Esophagus muscularis mucosa (tissue), 4 donors: ENCODE measurements at regions not wholly inside any gene's neighbourhood (a gene's known extent, or its start where the extent isn't known, plus 50 kb on each side); places are given as distances from the start of the nearest gene placed in this dataset.

Source experiments
- DNase-seq: peaks from one replicate; pipeline ENCODE4 v3.0.0-alpha.2; 2017; ENCODE audit errors: extremely low spot score
- H3K27ac ChIP-seq, 4 donors: fragments of 200-600 bp; sonication (generic); replicated peaks in 1 of 4; 1 replicate in 3 of 4; 2 replicates in 1 of 4; pipeline ENCODE4 v1.5.1; 2016 to 2019; ENCODE audit warnings: mild to moderate bottlenecking in 1 of 4
- H3K27me3 ChIP-seq, 4 donors: fragments of 200-600 bp; sonication (generic); one replicate each; pipeline versions ENCODE4 v1.5.1 to v1.6.0; 2016 to 2019
- H3K36me3 ChIP-seq, 4 donors: fragments of 200-600 bp; sonication (generic); one replicate each; pipeline ENCODE4 v1.5.1; 2016 to 2019
- H3K4me1 ChIP-seq, 4 donors: fragments of 200-600 bp; sonication (generic); one replicate each; pipeline ENCODE4 v1.5.1; 2016 to 2019
- H3K4me3 ChIP-seq, 4 donors: fragments of 200-600 bp; sonication (generic); 1 replicate in 2 of 4; 2 replicates in 2 of 4; pipeline ENCODE4 v1.5.1; 2016 to 2019; ENCODE audit warnings: mild to moderate bottlenecking in 4 of 4, moderate library complexity in 1 of 4
- H3K9me3 ChIP-seq, 4 donors: fragments of 200-600 bp; sonication (generic); 1 replicate in 3 of 4; 2 replicates in 1 of 4; pipeline ENCODE4 v1.5.1; 2016 to 2019
- CTCF ChIP-seq, 3 experiments: fragments of 200-600 bp in 2 of 3; fragments of 450-650 bp in 1 of 3; sonication (generic) in 2 of 3; IDR thresholded peaks; one replicate each; pipeline ENCODE4 v1.5.1; 2017 to 2019; ENCODE audit warnings: antibody characterized with exemption in 3 of 3, mild to moderate bottlenecking in 2 of 3, moderate library complexity in 1 of 3
- EP300 ChIP-seq: sonication (generic); formaldehyde crosslinking; IDR thresholded peaks from one replicate; pipeline ENCODE4 v1.6.1; 2017; ENCODE audit warnings: antibody characterized with exemption
- POLR2A ChIP-seq: fragments of 450-650 bp; IDR thresholded peaks from one replicate; pipeline ENCODE4 v1.6.1; 2017; ENCODE audit warnings: antibody characterized with exemption, moderate library complexity, mild to moderate bottlenecking, low read depth
- POLR2AphosphoS5 ChIP-seq, 2 donors: sonication (generic); formaldehyde crosslinking; IDR thresholded peaks; one replicate each; pipeline ENCODE4 v1.6.1; 2017; ENCODE audit warnings: antibody characterized with exemption in 2 of 2
- WGBS: methylation state at CpG from one replicate; pipeline ENCODE4 v1.1.5; 2018; 5-methylcytosine and 5-hydroxymethylcytosine counted together
- intact Hi-C: fragments of 100-400 bp; cut with DNase I; formaldehyde crosslinking; loops from one replicate; pipeline ENCODE4 v1.15.1; 2023

GRCh38 chr6:67898875-67899274 lies 736.2 kb upstream of the ADGRB3 start:
- H3K27me3 ChIP-seq: no peaks in the 10 kb centered on the region
- 85% methylated on average over 1 of the region's 1 CpG for WGBS
- no peaks in the 10 kb centered on the region for H3K9me3 ChIP-seq
- DNase-seq: no peak
- H3K27ac ChIP-seq: no peak overlapping the region
- intact Hi-C loops: no loop called here
- TF ChIP-seq POLR2A (no peak), POLR2AphosphoS5 (IDR thresholded peaks at IDR 0.05) (no peak)
- no peak overlapping the region for H3K4me3 ChIP-seq
- no peaks in the 10 kb centered on the region for H3K4me1 ChIP-seq
- no peaks in the 10 kb centered on the region for H3K36me3 ChIP-seq

DNA sequence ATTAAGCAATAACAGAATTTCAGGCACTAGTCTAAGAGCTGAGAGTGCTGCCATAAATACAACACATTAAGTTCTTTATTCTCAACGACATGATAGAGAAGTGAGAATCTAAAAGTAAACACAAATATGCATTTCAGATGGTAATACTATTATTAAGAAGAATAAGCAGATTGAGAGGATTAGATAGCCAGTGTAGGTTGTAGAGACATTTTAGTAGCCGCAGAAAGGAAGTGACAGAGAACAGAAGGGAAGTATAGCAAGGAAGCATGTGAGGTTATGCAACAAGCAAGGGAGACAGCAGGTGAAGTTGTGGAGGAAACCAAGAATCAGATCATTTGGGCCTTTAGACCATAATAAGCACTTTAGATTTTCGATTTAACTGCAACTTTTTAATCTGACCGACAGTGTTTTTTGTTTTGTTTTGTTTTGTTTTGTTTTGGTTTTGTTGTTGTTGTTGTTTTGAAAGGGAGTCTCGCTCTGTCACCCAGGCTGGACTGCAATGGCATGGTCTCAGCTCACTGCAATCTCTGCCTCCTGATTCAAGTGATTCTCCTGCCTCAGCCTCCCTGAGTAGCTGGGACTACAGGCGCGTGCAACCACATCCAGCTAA lies 737.0 kb upstream of the ADGRB3 start:
- no peaks in the 10 kb centered on the region for H3K9me3 ChIP-seq
- no peaks in the 10 kb centered on the region for H3K4me1 ChIP-seq

DNA sequence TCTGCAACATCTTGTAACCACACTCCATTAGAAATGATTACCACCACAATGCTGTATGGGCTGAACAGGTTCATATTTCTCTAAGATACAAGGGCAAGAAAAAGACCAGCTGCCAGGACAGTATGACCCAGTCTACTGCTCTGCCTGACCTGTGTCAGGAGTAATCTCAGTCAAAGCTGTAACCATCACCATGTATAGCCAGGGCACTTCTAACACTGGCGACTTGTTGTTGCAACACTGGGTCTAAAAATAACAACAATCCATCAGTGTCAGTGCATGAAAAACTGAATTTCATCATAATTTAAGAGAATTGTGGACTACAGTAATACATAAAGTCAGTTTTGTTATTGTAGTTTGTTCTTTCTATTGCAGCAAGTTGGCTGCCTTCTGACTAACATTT lies 738.6 kb upstream of the ADGRB3 start:
- 25% methylated on average over 1 of the region's 1 CpG for WGBS

More for the DNA sequence above, 737.0 kb upstream of the ADGRB3 start:
- Histone ChIP-seq H3K36me3 (no peaks in the 10 kb centered on the region), H3K27me3 (no peaks in the 10 kb centered on the region), H3K4me3 (no peak overlapping the region), H3K27ac (no peak overlapping the region)
- intact Hi-C loops: no loop called here
- 74% methylated on average over 7 of the region's 7 CpGs for WGBS
- DNase-seq: no peak
- TF ChIP-seq POLR2A (no peak), EP300 (no peak), CTCF (IDR thresholded peaks at IDR 0.05) (no peak), POLR2AphosphoS5 (IDR thresholded peaks at IDR 0.05) (no peak)

GRCh38 chr6:67889682-67889995 lies 745.4 kb upstream of the ADGRB3 start:
- H3K27ac ChIP-seq: no peak overlapping the region
- no peaks in the 10 kb centered on the region for H3K9me3 ChIP-seq
- H3K4me3 ChIP-seq: no peak overlapping the region
- no peak for DNase-seq
- TF ChIP-seq POLR2A: no peak
- no peak for TF ChIP-seq EP300
- no peak for TF ChIP-seq CTCF (IDR thresholded peaks at IDR 0.05)
- TF ChIP-seq POLR2AphosphoS5 (IDR thresholded peaks at IDR 0.05): no peak
- H3K27me3 ChIP-seq: no peaks in the 10 kb centered on the region
- 62% methylated on average over 2 of the region's 2 CpGs for WGBS
- intact Hi-C loops: no loop called here
- H3K4me1 ChIP-seq: no peaks in the 10 kb centered on the region
- H3K36me3 ChIP-seq: no peaks in the 10 kb centered on the region

More for the DNA sequence above, 738.6 kb upstream of the ADGRB3 start:
- TF ChIP-seq EP300 (no peak), CTCF (IDR thresholded peaks at IDR 0.05) (no peak), POLR2A (no peak), POLR2AphosphoS5 (IDR thresholded peaks at IDR 0.05) (no peak)
- intact Hi-C loops: no loop called here
- DNase-seq: no peak
- Histone ChIP-seq H3K36me3 (no peaks in the 10 kb centered on the region), H3K4me1 (no peaks in the 10 kb centered on the region), H3K27ac (no peak overlapping the region), H3K27me3 (no peaks in the 10 kb centered on the region), H3K9me3 (no peaks in the 10 kb centered on the region), H3K4me3 (no peak overlapping the region)

DNA sequence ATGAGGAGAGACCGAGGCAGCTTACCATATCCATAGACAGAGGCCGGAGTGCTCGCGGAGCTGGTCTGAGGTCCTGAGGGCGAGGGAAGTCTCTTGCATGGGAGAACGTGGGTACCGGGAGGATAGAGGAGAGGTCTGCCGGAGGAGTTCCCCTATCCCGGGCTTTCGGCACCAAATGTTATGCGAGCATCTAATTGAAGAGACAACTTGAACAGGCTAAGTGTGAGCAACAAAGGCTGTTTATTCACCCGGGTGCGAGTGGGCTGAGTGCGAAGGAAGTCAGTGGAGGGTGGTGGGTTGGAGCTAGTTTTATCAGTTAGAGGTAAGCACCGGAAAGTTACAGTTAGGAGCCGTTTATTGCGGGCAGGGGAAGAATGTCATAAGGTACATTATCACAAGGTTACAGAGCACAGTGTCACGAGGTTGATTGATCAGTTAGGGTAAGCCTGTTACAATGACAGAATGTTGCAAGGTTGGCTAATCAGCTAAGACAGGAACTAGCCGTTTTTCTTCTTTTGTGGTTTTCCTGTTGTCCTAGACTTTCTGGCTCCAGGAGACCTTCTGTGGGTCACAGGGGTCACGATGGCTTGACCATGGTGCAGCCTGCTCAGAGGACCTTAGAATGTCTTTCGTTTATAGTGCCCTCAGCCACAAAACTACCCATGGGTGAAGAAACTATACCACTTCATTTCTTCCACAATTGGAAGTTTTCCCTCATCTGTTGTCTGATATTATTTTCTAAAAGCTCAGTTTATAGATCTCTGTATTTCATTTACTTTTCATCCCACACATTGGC lies 746.0 kb upstream of the ADGRB3 start:
- Histone ChIP-seq H3K36me3 (no peaks in the 10 kb centered on the region), H3K4me3 (no peak overlapping the region), H3K9me3 (no peaks in the 10 kb centered on the region), H3K27me3 (no peaks in the 10 kb centered on the region), H3K27ac (no peak overlapping the region), H3K4me1 (no peaks in the 10 kb centered on the region)
- intact Hi-C loops: no loop called here
- TF ChIP-seq POLR2AphosphoS5 (IDR thresholded peaks at IDR 0.05) (no peak), POLR2A (no peak), CTCF (IDR thresholded peaks at IDR 0.05) (no peak), EP300 (no peak)
- DNase-seq: no peak
- 83% methylated on average over 21 of the region's 21 CpGs for WGBS
